Neural progenitor cell (in vitro differentiated cells): ENCODE measurements at regions not wholly inside any gene's neighbourhood (a gene's known extent, or its start where the extent isn't known, plus 50 kb on each side); places are given as distances from the start of the nearest gene placed in this dataset.

ENCODE experiments used
- EZH2 ChIP-seq: fragments of 200-600 bp; sonication (generic); IDR thresholded peaks from 2 replicates; pipeline ENCODE4 v1.6.1; 2017; ENCODE audit warnings: antibody characterized with exemption, mild to moderate bottlenecking, moderate library complexity
- EZH2phosphoT487 ChIP-seq: fragments of 200-600 bp; sonication (generic); IDR thresholded peaks from 2 replicates; pipeline ENCODE4 v1.6.1; 2017; ENCODE audit warnings: antibody characterized with exemption
- TF ChIP-seq, protein P1 (sequence below): fragments of 200-600 bp; sonication (generic); IDR thresholded peaks from 2 replicates; pipeline ENCODE4 v1.5.1; 2017; ENCODE audit warnings: antibody characterized with exemption, mild to moderate bottlenecking

DNA sequence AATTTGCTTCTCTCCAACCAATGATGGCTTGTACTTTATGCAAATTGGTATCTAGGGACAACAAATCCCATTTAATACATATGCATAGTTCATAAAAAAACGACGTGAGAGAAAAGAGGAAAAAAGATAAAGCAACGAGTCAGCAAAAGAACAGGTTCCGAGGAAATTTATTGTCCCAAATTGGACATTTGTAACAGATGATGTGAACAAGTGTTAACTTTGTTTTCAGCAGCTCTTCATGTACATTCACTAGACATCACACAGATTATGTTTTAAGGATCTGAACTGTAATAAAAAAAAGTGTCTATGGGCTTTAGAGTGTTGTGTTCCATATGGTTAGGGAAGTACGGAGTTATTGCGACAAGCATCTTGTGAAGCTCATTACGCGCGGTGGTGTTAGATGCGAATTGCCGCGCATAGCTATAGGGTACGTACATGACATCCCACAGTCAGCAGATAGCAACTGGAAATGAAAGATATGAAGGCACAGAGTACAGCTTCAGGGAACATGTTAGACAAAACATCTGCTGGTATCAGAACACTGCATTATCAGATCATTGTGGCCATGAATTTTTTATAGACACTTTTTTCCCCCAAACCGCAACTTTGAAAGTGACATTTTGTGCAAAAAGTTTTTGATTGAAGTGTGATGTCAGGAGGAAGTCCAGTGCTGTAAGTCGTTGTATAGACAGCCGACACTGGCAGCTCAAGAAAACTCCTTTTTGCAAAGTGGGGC is 1073.1 kb upstream of the FANCL start:
- TF ChIP-seq, protein P1, sequence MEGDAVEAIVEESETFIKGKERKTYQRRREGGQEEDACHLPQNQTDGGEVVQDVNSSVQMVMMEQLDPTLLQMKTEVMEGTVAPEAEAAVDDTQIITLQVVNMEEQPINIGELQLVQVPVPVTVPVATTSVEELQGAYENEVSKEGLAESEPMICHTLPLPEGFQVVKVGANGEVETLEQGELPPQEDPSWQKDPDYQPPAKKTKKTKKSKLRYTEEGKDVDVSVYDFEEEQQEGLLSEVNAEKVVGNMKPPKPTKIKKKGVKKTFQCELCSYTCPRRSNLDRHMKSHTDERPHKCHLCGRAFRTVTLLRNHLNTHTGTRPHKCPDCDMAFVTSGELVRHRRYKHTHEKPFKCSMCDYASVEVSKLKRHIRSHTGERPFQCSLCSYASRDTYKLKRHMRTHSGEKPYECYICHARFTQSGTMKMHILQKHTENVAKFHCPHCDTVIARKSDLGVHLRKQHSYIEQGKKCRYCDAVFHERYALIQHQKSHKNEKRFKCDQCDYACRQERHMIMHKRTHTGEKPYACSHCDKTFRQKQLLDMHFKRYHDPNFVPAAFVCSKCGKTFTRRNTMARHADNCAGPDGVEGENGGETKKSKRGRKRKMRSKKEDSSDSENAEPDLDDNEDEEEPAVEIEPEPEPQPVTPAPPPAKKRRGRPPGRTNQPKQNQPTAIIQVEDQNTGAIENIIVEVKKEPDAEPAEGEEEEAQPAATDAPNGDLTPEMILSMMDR, result no peak
- TF ChIP-seq EZH2, result no peak
- TF ChIP-seq EZH2phosphoT487, result no peak
